ENCODE measurements at regions not wholly inside any gene's neighbourhood (a gene's known extent, or its start where the extent isn't known, plus 50 kb on each side); places are given as distances from the start of the nearest gene placed in this dataset.

- TF ChIP-seq POLR2AphosphoS5 (IDR thresholded peaks at IDR 0.05) (no peak), CTCF (IDR thresholded peaks at IDR 0.05) (no peak), POLR2A (IDR thresholded peaks at IDR 0.05) (no peak), EP300 (IDR thresholded peaks at IDR 0.05; ENCODE audit: low read depth) (no peak)
These were observed 387.7 kb downstream of the QKI start for GRCh38 chr6:163802267-163802666.
